ENCODE measurements at regions not wholly inside any gene's neighbourhood (a gene's known extent, or its start where the extent isn't known, plus 50 kb on each side); places are given as distances from the start of the nearest gene placed in this dataset.

DNA sequence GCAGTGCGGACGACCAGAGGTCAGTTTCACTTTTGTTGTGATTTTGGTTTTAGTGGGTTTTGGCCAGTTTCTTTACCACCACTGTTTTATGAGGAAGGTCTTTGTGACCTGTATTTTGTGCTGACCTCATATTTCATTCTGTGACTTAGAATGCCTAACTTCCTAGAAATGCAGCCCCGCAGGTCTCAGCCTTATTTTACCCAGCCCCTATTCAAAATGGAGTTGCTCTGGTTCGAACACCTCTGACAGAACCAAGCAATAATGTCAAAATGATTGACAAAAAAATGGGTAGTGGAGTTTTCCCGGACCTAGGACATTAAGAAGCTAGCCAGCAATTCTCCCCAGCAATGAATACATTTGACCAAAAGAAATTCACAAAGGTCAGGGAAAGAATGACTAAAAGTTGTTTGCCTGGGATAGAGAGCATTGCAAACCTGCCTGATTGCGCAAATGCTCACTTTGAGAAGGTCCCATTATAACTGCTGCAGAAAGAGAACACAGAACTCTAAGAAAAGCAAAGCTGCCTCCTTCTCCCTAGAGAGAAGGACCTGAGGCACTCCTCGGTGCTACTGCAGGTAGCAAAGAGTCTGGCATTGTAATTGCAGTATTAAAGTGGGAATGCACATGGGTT is 288.8 kb downstream of the ADGB start:
- DNase-seq, result no peak

GRCh38 chr6:146889303-146889702 is 290.5 kb downstream of the ADGB start:
- no peak for DNase-seq

DNA sequence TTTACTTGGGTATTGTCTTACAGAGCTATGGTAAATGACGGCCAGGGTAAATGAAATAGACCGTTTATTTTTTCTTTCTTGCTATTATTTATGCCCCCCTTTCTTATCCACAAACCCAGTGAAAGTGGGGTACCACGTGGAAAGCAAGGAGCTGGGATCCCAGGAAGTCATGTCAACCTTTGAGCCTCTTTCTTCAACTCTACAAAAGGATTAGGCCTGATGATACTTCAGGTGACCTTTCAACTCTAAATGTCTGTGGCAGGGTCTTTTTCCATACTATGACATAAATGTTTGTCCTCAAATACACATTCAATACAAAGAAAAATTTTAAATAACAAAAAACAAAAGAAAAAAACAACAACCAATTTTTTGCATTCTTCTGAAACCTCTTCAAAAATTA is 291.4 kb downstream of the ADGB start:
- DNase-seq, result no peak

DNA sequence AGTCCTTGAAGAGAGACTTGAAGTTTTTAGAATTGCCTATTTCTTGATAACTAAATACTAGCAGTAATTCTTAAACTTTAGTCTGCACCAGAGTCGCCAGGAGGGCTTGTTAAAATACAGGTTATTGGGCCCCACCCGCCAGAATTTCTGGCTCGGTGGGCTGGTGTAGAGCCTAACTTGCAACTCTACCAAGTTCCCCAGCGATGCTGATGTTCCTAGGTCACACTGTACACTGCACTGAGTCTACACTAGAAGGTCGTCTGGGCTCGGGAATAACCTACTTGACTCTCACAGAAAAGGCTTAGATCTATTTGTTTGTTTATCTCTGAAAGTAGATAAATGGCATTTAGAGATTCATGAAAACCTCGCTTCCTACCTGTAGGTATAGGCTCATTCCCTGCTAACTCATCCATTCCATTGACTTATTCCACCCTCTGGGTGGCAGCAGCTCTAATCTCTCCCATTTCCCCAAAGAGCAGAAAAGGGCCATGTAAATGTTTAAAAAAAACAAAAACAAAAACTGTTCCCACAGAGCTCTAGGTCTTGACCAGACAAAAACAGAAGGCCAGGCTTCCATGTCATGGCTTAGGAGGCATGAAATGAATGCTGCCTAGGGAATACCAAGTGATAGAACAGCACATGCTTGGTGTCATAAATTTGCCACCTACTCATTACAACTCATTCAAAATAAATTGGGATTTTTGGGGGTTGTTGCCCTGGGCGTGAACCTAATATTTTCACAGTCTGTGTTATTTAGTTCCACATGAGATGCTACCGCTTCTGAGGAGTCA is 292.1 kb downstream of the ADGB start:
- DNase-seq, result peak; percentile 22

DNA sequence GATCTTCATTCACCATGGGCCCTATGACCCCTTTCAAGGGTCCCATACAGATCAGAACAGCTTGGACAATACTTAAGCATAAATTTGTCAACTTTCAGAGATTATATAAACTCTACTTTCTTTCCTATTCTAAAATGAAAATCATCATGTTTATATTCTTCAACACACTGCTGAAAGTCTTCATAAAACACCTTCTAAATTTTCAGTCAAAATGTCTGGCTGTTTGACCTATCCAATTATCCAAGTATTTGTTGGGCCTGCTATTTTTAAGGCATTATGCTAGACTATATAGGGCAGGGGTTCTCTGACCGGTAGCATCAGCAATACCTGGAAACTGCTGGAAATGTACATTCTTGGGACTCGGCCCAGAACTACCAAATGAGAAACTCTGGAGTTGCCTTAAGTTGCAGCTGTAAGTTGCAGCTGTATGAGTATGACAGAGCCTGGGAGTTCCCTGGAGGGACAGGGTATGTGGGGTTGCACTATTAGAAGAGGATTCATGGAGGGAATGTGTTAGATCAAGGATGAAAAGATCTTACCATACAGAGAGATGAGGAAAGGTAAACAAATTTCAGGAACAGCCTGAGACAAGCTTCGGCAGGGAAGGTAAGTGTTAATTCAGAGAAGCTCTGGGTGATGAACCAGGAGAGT is 293.0 kb downstream of the ADGB start:
- DNase-seq, result peak; percentile 28

DNA sequence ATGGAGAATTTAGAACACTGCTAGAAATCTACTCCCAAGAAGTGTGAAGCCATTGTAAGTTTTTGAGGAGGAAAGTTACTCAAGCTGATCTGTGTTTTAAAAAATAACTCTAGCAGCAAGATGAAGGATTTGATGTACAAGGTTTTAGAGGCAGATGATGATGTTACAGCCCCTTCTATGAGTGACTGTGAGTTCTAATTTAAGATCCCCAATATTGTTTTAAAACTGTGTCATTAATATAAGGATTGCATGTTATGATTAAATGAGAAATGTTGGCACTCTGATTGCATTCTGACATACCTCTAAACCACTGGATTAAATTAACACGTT is 293.5 kb downstream of the ADGB start:
- DNase-seq, result no peak

- DNase-seq, result peak; percentile 89
Observed at GRCh38 chr6:146892613-146893401, 294.0 kb downstream of the ADGB start.

- DNase-seq, result no peak
Observed at GRCh38 chr6:146893690-146894089, 294.9 kb downstream of the ADGB start.

- DNase-seq, result no peak
Observed at GRCh38 chr6:146894624-146895023, 295.9 kb downstream of the ADGB start.

DNA sequence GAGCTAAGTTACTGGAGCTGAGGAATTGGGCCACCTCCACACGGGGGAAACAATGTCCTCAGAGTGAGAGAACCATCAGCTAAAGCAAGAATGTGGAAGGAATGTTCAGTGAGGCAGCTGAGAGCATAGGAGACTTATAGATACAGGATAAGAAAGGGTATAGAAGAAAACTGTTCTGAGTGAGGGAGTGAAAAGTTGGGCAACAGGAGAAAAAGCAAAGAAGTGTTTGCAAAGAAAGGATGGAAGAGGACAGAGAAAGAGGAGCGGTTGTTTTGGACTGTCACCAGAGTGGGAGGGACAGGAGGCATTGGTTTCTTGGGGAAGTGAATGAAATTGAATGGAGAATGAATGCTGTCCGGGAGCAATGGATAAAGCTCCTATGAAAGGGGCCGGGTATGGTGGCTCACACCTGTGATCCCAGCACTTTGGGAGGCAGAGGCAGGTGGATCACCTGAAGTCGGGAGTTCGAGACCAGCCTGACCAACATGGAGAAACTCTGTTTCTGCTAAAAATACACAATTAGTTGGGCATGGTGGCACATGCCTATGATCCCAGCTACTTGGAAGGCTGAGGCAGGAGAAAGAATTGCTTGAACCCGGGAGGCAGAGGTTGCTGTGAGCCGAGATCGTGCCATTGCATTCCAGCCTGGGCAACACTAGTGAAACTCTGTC is 296.5 kb downstream of the ADGB start:
- no peak for DNase-seq

DNA sequence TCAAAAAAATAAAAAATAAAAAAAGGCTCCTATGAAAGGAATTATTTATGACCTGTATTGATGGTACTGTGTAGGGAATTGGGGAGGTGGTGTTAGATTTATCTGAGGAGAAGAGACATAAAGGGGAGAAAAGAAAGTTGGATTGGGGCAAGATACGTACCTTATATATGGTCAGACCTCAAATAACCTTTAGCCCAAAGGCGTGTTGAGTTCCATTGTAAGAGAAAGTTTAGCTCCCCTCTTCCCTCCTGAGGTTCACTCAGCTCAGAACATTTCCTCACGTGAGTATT is 296.9 kb downstream of the ADGB start:
- DNase-seq, result no peak

- DNase-seq, result no peak
Observed at GRCh38 chr6:146896062-146896813, 297.5 kb downstream of the ADGB start.

GRCh38 chr6:146896960-146897701 is 298.4 kb downstream of the ADGB start:
- no peak for DNase-seq

DNA sequence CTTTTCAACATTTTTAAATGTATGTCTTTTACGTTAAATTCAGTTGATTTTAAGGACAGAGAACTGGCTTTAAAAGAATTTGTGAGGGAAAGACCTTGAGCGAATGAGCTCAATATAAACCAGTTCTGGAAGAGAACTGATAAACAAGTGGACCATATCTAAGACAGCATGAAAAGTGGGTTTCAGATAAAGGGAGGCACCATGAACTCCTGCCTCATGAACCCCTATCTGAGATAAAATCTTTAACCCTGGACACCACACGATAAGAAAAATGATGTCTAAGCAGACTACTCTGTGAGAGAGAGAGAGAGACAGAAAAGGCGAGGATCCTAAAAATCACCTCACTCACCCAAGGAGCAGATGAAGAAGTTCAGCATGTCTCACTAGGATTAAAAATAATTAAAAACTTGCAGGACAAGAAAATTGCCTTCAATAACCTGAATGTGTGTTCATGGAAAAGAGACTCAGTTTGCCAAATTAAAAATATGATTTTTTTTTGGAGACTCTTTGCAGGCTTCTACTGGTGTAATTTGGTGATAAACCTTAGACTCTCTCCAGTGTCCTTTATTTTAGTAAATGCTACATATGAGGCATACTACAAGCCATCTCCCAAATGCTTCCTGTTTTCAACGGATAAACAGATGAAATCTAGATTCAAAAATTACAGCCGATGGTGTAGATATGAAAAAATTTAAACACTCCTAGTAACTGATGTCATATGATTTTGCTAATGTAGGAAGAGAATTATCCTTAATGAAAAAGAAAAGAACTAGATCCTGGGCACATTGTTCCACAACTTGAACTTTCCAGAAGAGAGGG is 299.5 kb downstream of the ADGB start:
- DNase-seq, result no peak

GRCh38 chr6:146898888-146899227 is 300.1 kb downstream of the ADGB start:
- DNase-seq, result no peak

GRCh38 chr6:146901940-146902816 is 302.0 kb upstream of the STXBP5 start:
- DNase-seq, result no peak

DNA sequence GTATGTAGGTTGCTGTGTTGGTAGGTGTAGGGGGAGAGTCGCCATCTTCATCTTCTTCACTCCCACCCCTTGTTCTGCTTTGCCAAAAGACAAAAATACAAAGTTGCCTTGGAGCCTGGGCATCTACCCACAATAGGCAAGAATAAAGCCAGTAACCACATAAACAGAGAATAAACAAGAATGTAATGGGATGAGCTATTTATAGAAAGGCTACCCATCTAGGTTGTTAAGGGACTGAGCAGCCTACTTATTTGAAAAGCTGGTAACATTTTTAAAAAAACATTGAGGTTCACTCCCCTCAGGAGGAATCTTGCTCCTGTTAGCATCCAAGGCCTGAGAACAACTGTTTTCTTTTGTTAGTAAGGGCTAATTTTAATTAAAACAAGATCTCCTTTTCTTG is 301.4 kb upstream of the STXBP5 start:
- peak; percentile 25 for DNase-seq

GRCh38 chr6:146903451-146903850 is 300.8 kb upstream of the STXBP5 start:
- no peak for DNase-seq

- no peak for DNase-seq
Observed at GRCh38 chr6:146904596-146904995, 299.6 kb upstream of the STXBP5 start.

GRCh38 chr6:146905181-146905704 is 299.0 kb upstream of the STXBP5 start:
- DNase-seq, result peak; percentile 68
